22Rv1 (cell line): ENCODE measurements at regions not wholly inside any gene's neighbourhood (a gene's known extent, or its start where the extent isn't known, plus 50 kb on each side); places are given as distances from the start of the nearest gene placed in this dataset.

Experiments used
- ZFX ChIP-seq: fragments of 450-650 bp; IDR thresholded peaks from 2 replicates; pipeline ENCODE4 v1.6.1; 2017; ENCODE audit warnings: antibody characterized with exemption, borderline replicate concordance
- TF ChIP-seq, protein P1 (sequence below): fragments of 450-650 bp; IDR thresholded peaks from 2 replicates; pipeline ENCODE4 v1.5.1; 2017; ENCODE audit warnings: mild to moderate bottlenecking

DNA sequence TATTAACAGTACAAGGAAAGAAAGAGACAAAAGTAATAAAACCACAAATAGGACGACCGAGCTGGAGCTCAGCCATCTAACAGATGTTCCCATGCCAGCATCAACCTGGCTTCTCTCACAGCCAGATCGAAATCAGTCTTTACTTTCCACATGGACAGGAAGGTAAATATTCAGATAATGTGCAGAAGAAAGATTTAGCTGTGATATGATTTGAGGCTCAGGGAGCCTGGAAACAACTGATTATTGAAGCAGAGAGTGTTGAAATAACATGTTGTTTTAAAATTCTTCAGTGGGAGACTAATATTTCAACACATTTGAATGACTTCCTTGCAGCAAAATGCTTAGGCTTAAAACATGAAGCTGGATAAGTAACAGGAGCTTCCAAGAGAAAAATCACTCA lies 546.8 kb downstream of the ETS1 start:
- TF ChIP-seq, protein P1, sequence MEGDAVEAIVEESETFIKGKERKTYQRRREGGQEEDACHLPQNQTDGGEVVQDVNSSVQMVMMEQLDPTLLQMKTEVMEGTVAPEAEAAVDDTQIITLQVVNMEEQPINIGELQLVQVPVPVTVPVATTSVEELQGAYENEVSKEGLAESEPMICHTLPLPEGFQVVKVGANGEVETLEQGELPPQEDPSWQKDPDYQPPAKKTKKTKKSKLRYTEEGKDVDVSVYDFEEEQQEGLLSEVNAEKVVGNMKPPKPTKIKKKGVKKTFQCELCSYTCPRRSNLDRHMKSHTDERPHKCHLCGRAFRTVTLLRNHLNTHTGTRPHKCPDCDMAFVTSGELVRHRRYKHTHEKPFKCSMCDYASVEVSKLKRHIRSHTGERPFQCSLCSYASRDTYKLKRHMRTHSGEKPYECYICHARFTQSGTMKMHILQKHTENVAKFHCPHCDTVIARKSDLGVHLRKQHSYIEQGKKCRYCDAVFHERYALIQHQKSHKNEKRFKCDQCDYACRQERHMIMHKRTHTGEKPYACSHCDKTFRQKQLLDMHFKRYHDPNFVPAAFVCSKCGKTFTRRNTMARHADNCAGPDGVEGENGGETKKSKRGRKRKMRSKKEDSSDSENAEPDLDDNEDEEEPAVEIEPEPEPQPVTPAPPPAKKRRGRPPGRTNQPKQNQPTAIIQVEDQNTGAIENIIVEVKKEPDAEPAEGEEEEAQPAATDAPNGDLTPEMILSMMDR, result no peak
- no peak for TF ChIP-seq ZFX
